Skeletal muscle satellite cell (primary cell): ENCODE measurements at regions not wholly inside any gene's neighbourhood (a gene's known extent, or its start where the extent isn't known, plus 50 kb on each side); places are given as distances from the start of the nearest gene placed in this dataset.
"Not testable (repeated sequence)": the region's sequence is repeated elsewhere in the genome, so short reads cannot be mapped to it uniquely, and the experiment has no call there.

Experiments used
- H3K27me3 ChIP-seq: 2 replicates; pipeline ENCODE4 v1.7.0; 2013; ENCODE audit warnings: low read length; ENCODE audit not compliant: control insufficient read depth, insufficient read depth
- H3K36me3 ChIP-seq: 2 replicates; pipeline ENCODE4 v1.7.0; 2013; ENCODE audit warnings: mild to moderate bottlenecking, control low read depth, low read length; ENCODE audit not compliant: insufficient read depth
- H3K4me1 ChIP-seq: 2 replicates; pipeline ENCODE4 v1.7.0; 2013; ENCODE audit warnings: low read length; ENCODE audit not compliant: control insufficient read depth, insufficient read depth
- H3K4me2 ChIP-seq: 2 replicates; pipeline ENCODE4 v1.7.0; 2013; ENCODE audit warnings: mild to moderate bottlenecking, low read length
- H3K4me3 ChIP-seq: 2 replicates; pipeline ENCODE4 v1.7.0; 2013; ENCODE audit warnings: low read length
- H3K9ac ChIP-seq: 2 replicates; pipeline ENCODE4 v1.7.0; 2013; ENCODE audit warnings: mild to moderate bottlenecking, low read depth, low read length, moderate library complexity
- H3K9me3 ChIP-seq: replicated peaks from 2 replicates; pipeline ENCODE4 v1.7.0; 2013; ENCODE audit warnings: mild to moderate bottlenecking, control low read depth, low read length

DNA sequence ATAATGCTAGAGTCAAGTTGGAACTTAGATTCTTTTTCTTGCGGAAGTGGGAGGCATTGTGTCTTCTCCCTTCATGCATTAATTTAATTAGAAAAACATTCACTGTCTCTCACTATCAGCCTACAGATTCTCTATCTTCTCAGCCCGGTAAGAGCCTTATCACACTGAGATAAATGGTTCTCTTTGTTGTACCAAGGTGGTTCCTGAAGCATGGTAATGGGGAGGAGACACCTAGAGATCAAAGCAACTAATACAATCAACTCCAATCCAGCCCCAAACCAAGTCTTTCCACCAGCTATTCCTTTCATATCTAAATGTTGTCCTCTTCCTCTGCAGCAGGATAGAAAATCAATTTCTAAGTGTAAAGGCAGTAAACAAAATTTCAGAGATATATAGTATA is 210.8 kb downstream of the DAD1 start:
- Histone ChIP-seq H3K9me3 (no peaks in the 10 kb centered on the region), H3K4me2 (no peak overlapping the region), H3K27me3 (peaks cover 6% of the 10 kb centered on the region), H3K36me3 (no peaks in the 10 kb centered on the region), H3K9ac (no peak overlapping the region), H3K4me3 (no peak overlapping the region), H3K4me1 (peaks cover 21% of the 10 kb centered on the region)

DNA sequence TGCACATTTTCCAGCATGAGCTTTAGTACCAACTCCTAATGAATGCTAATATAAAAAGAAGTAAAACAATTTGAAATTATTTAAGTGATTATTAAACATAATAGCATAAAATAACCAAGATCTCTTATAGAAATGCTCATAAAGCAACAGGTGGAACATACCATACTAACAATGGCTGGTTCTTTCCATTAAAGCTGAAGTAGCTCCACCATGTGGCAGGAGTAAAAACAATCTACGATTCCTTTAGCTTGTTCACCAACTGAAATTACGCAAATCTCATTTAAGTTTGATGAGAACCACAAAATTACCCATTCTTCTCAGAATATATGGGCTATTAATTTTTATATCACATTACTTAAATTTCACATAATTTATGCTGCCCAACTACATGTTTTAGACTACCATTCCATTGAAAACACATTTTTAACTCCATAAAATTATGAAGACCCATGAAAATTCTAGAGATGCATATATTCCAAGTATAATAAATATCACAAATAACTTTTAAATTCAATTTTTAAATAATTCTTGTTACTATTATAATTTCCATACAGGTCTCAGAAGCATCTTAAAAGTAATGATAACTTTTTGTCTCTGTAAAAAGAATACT is 213.6 kb downstream of the DAD1 start:
- no peaks in the 10 kb centered on the region for H3K9me3 ChIP-seq
- H3K4me3 ChIP-seq: no peak overlapping the region
- peaks cover 17% of the 10 kb centered on the region for H3K27me3 ChIP-seq
- H3K36me3 ChIP-seq: no peaks in the 10 kb centered on the region
- peaks cover 18% of the 10 kb centered on the region for H3K4me1 ChIP-seq
- H3K9ac ChIP-seq: no peak overlapping the region
- H3K4me2 ChIP-seq: no peak overlapping the region

DNA sequence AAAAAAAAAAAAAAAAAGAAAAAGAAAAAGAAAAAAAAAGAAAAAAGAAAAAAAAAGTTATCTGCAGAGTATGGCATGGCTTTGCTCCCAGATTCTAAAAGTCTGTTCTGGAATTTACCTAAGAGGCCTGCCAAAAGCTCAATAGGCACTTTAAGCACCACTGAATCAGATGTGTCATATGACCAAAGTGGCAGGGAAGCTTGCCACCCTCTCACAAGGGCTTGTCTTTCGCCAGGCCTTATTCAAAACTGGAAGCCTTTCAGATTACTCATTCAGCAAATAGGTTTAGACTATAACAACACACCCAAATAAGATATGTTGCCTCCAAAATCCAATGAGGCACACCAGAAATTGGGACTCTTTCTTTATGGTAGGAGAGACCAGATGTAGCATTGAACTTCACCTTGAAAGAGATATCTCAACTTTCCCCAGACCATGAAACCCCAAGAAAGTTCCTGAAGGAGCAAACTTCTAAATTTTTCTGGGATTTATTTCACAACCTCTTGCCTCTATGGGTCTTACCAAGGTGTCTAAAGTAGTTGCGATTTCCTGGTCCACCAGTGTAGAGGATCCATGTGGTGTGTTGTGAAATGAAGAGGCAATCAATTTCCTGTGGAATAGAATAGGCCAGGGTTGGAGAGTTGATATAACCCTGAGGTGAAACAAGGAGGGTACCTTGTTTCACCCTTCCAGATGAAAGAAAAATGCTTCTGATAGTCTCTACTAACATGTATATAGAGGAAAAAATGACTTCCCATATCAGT is 218.8 kb downstream of the DAD1 start:
- H3K4me3 ChIP-seq: no peak overlapping the region
- peaks cover 16% of the 10 kb centered on the region for H3K4me1 ChIP-seq
- H3K4me2 ChIP-seq: peak overlapping the region; percentile 5
- no peaks in the 10 kb centered on the region for H3K9me3 ChIP-seq
- no peak overlapping the region for H3K9ac ChIP-seq
- peaks cover 11% of the 10 kb centered on the region for H3K27me3 ChIP-seq
- no peaks in the 10 kb centered on the region for H3K36me3 ChIP-seq

DNA sequence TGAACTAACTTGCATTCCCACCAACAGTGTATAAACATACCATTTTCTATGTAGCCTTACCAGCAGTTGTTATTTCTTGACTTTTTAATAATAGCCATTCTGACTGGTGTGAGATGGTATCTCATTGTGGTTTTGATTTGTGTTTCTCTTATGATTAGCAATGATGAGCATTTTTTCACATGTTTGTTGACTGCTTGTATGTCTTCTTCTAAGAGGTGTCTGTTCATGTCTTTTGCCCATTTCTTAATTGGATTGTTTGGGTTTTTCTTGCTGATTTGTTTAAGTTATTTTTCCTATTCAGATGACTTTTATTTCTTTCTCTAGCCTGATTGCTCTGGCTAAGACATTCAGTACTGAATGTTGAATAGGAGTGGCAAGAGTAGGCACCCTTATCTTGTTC is 230.3 kb downstream of the DAD1 start:
- H3K4me1 ChIP-seq: no peaks in the 10 kb centered on the region
- H3K4me2 ChIP-seq: no peak overlapping the region
- peaks cover 35% of the 10 kb centered on the region for H3K27me3 ChIP-seq
- no peak overlapping the region for H3K9ac ChIP-seq
- H3K36me3 ChIP-seq: no peaks in the 10 kb centered on the region
- no peak overlapping the region for H3K4me3 ChIP-seq
- no peaks in the 10 kb centered on the region for H3K9me3 ChIP-seq

DNA sequence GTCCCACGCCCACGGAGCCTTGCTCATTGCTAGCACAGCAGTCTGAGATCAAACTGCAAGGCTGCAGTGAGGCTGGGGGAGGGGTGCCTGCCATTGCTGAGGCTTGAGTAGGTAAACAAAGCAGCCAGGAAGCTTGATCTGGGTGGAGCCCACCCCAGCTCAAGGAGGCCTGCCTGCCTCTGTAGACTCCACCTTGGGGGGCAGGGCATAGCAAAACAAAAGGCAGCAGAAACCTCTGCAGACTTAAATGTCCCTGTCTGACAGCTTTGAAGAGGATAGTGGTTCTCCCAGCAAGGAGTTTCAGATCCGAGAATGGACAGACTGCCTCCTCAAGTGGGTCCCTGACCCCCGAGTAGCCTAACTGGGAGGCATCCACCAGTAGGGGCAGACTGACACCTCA is 239.7 kb downstream of the DAD1 start:
- not testable (repeated sequence) for H3K9me3 ChIP-seq, H3K9ac ChIP-seq, H3K4me1 ChIP-seq, H3K4me3 ChIP-seq, H3K4me2 ChIP-seq, H3K27me3 ChIP-seq, H3K36me3 ChIP-seq

DNA sequence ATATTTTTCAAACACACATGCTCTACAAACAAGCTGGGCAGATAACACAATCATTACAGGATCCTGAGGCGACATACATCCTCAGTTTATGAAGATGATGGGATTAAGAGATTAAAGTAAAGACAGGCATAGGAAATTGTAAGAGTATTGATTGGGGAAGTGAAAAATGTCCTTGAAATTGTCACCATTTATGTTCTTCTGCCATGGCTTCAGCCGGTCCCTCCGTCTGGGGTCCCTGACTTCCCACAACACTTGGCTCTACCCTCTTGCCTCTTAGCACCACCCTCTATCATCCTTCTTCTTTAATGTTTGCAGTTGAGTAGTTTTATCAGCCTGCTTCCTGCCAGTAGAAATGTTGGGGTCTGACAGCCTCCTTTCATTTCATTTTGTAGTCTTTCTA is 244.4 kb downstream of the DAD1 start:
- Histone ChIP-seq H3K9ac (no peak overlapping the region), H3K4me3 (no peak overlapping the region), H3K36me3 (no peaks in the 10 kb centered on the region), H3K9me3 (peaks cover 4% of the 10 kb centered on the region), H3K4me2 (no peak overlapping the region), H3K27me3 (peaks cover 19% of the 10 kb centered on the region), H3K4me1 (peaks cover under 1% of the 10 kb centered on the region)

DNA sequence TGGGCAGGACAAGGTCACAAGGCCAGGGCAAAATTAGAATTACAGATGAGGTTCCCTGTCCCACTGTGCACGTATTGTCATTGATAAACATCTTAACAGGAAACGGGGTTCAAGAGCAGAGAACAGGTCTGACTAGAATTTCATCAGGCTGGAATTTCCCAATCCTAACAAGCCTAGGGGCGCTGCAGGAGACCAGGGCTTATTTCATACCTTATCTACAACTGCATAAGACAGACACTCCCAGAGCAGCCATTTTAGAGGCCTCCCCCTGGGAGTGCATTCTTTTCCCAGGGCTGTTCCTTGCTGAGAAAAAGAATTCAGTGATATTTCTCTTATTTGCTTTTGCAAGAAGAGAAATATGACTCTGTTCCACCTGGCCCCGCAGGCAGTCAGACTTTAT is 244.8 kb downstream of the DAD1 start:
- H3K36me3 ChIP-seq, H3K9ac ChIP-seq, H3K9me3 ChIP-seq, H3K4me2 ChIP-seq, H3K4me3 ChIP-seq, H3K4me1 ChIP-seq: not testable (repeated sequence)
- H3K27me3 ChIP-seq: peaks cover 19% of the 10 kb centered on the region

DNA sequence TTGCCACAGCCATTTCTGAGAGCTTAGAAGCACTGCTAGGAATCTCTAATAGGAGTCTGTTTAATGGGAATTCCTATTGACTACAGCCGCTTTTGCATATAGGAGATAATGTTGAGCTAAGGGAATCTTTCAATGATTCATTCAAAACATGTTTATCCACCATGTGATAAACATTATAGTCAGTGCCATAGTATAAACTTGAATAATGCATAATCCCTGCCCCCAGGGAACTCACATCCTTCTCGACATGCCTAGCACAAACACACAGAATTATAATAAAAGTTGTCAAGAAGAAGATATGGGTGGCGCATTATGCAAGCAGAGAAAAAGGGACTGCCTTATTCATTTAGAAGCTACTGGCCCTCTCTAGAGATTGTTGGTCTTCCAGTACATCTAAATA is 248.0 kb downstream of the DAD1 start:
- Histone ChIP-seq H3K9ac (no peak overlapping the region), H3K9me3 (peaks cover 4% of the 10 kb centered on the region), H3K4me1 (peaks cover 5% of the 10 kb centered on the region), H3K36me3 (no peaks in the 10 kb centered on the region), H3K4me2 (no peak overlapping the region), H3K4me3 (no peak overlapping the region), H3K27me3 (peaks cover 14% of the 10 kb centered on the region)

DNA sequence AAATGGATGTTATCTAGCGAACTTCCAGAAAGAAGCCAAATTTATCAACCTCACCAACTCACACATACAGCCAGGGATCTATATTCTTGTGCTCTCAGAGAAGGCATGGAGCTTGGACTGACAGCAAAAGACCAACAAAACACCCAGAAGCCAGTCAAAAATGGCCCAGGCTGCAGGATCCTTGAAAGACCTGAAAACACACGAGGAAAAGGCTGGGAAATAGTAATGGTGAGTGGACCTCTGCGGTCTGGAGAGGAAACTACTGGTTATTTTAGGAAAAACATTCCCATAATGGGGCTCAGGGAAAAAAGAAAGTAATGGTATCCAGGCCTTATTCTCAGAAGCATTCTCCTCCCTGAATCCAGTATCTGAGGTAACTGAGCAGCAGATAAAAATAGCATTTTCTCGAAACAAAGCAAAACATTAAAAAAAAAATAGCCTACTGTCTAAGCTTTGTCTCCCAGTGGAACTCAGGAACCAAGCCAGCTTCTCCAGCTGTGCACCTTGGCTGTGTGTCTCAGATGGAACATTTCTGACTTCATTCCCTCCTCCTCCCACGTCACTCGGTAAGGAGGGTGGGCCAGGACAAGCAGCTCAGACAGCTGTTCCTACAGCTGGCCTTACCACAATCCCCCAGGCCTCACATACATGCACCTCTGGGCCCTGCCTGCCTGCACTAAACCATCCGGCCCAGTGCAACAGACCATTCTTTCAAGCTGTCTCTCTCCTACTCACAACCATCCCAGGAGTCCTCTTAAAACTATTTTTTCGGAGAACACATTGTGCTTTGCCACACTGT is 249.9 kb downstream of the DAD1 start:
- peaks cover 10% of the 10 kb centered on the region for H3K4me1 ChIP-seq

DNA sequence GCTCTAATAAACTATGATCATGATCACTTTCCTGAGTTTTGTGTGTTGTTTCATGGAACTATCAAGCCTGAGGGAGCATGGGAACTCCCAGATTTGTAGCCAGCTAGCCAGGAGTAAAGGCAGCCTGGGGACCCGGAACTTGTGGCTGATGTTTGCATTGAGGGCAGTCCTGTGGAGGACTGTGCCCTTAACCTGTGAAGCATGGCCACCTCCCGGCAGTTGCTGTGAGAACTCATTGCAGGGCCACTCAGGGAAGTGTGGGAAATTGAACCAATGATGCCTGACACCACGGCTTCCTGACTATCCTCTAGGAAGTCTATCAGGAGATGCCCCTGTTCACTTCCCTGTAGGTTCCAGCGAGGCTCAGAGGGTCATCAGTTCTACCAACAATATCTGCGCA is 250.6 kb downstream of the DAD1 start:
- Histone ChIP-seq H3K9me3 (peaks cover 2% of the 10 kb centered on the region), H3K4me2 (no peak overlapping the region), H3K4me1 (peaks cover 11% of the 10 kb centered on the region), H3K4me3 (no peak overlapping the region), H3K9ac (no peak overlapping the region), H3K36me3 (no peaks in the 10 kb centered on the region), H3K27me3 (peaks cover 14% of the 10 kb centered on the region)

More for the DNA sequence above, 249.9 kb downstream of the DAD1 start:
- H3K36me3 ChIP-seq: no peaks in the 10 kb centered on the region
- peaks cover 4% of the 10 kb centered on the region for H3K9me3 ChIP-seq
- no peak overlapping the region for H3K4me3 ChIP-seq
- H3K9ac ChIP-seq: no peak overlapping the region
- no peak overlapping the region for H3K4me2 ChIP-seq
- peaks cover 14% of the 10 kb centered on the region for H3K27me3 ChIP-seq

DNA sequence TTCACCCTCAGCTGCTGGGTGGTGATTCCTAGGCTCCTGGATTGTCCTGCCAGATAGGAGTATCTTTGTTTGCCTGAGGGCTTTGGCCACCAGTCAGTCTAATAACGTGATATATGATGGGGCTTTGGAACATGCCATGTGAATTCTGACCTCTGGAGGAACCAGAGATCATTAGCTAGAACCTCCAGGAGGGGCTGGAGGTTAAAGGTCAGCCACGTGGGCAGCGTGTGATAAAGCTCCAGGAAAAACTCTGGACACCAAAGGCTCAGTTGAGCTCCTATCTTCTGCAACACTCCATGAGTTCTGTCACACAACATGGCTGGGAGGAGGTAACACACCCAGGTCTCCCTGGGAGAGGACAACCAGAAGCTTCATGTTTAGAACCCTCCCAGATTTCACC is 251.1 kb downstream of the DAD1 start:
- Histone ChIP-seq H3K9ac (no peak overlapping the region), H3K9me3 (no peaks in the 10 kb centered on the region), H3K4me2 (no peak overlapping the region), H3K4me1 (peaks cover 11% of the 10 kb centered on the region), H3K36me3 (no peaks in the 10 kb centered on the region), H3K4me3 (no peak overlapping the region), H3K27me3 (peaks cover 14% of the 10 kb centered on the region)
